ENCODE measurements at regions not wholly inside any gene's neighbourhood (a gene's known extent, or its start where the extent isn't known, plus 50 kb on each side); places are given as distances from the start of the nearest gene placed in this dataset.

- no peak for TF ChIP-seq POLR2A (IDR thresholded peaks at IDR 0.05)
- no peak for TF ChIP-seq CTCF (IDR thresholded peaks at IDR 0.05)
- TF ChIP-seq EP300 (IDR thresholded peaks at IDR 0.05): no peak
Measured at GRCh38 chr1:70672442-70672888, 261.4 kb downstream of the CTH start.
